MM.1S (cell line): ENCODE measurements at regions not wholly inside any gene's neighbourhood (a gene's known extent, or its start where the extent isn't known, plus 50 kb on each side); places are given as distances from the start of the nearest gene placed in this dataset.

Experiments used
- DNase-seq: peaks from one replicate; pipeline ENCODE4 v3.0.0-alpha.2; 2015
- H2AFZ ChIP-seq: fragments of 300-600 bp; sonication (generic); 2 replicates; pipeline ENCODE4 v1.6.0; 2016; ENCODE audit warnings: antibody characterized with exemption, low read length
- H3F3A ChIP-seq: fragments of 300-600 bp; sonication (generic); 2 replicates; pipeline ENCODE4 v1.6.1; 2016; ENCODE audit warnings: mild to moderate bottlenecking, antibody characterized with exemption, low read length, moderate library complexity, mixed read lengths; ENCODE audit not compliant: insufficient read depth
- H3K27ac ChIP-seq: fragments of 300-600 bp; sonication (generic); 2 replicates; pipeline ENCODE4 v1.5.1; 2016; ENCODE audit warnings: mild to moderate bottlenecking, low read length
- H3K27me3 ChIP-seq: fragments of 300-600 bp; sonication (generic); replicated peaks from 2 replicates; pipeline ENCODE4 v1.6.0; 2016; ENCODE audit warnings: low read length; ENCODE audit not compliant: insufficient read depth
- H3K36me3 ChIP-seq: fragments of 300-600 bp; sonication (generic); replicated peaks from 2 replicates; pipeline ENCODE4 v1.6.1; 2016; ENCODE audit warnings: mild to moderate bottlenecking, low read length, mixed read lengths; ENCODE audit not compliant: insufficient read depth
- H3K4me1 ChIP-seq: fragments of 300-600 bp; sonication (generic); 2 replicates; pipeline ENCODE4 v1.6.1; 2016; ENCODE audit warnings: low read length, mixed read lengths
- H3K4me2 ChIP-seq: fragments of 300-600 bp; sonication (generic); 2 replicates; pipeline ENCODE4 v1.6.0; 2016; ENCODE audit warnings: low read depth, low read length
- H3K4me3 ChIP-seq: fragments of 300-600 bp; sonication (generic); 2 replicates; pipeline ENCODE4 v1.5.1; 2016; ENCODE audit warnings: low read length, mixed read lengths
- H3K79me2 ChIP-seq: fragments of 300-600 bp; sonication (generic); 2 replicates; pipeline ENCODE4 v1.6.1; 2016; ENCODE audit warnings: mixed run types, low read length, mixed read lengths
- H3K9ac ChIP-seq: fragments of 300-600 bp; sonication (generic); 2 replicates; pipeline ENCODE4 v1.6.1; 2016; ENCODE audit warnings: low read length, mixed read lengths
- H3K9me2 ChIP-seq: fragments of 300-600 bp; sonication (generic); replicated peaks from 2 replicates; pipeline ENCODE4 v1.6.1; 2016; ENCODE audit warnings: mild to moderate bottlenecking, low read length, mixed read lengths; ENCODE audit not compliant: insufficient read depth
- H3K9me3 ChIP-seq: fragments of 300-600 bp; sonication (generic); replicated peaks from 2 replicates; pipeline ENCODE4 v1.6.1; 2016; ENCODE audit warnings: mild to moderate bottlenecking, low read length, mixed read lengths; ENCODE audit not compliant: insufficient read depth
- H4K20me1 ChIP-seq: fragments of 300-600 bp; sonication (generic); 2 replicates; pipeline ENCODE4 v1.6.1; 2016; ENCODE audit warnings: mild to moderate bottlenecking, low read length, moderate library complexity, mixed read lengths; ENCODE audit not compliant: insufficient read depth
- EZH2 ChIP-seq: fragments of 300-600 bp; sonication (generic); optimal IDR thresholded peaks from 2 replicates; pipeline ENCODE3; 2017; ENCODE audit warnings: low read depth, mild to moderate bottlenecking, antibody characterized with exemption, low read length, mixed read lengths
- EZH2phosphoT487 ChIP-seq: fragments of 300-600 bp; sonication (generic); IDR thresholded peaks from 2 replicates; pipeline ENCODE4 v1.6.1; 2018; ENCODE audit warnings: antibody characterized with exemption, low read length
- TF ChIP-seq, protein P1 (sequence below): fragments of 300-600 bp; sonication (generic); IDR thresholded peaks from 2 replicates; pipeline ENCODE4 v1.5.1; 2016; ENCODE audit warnings: antibody characterized with exemption, low read length, mixed read lengths

DNA sequence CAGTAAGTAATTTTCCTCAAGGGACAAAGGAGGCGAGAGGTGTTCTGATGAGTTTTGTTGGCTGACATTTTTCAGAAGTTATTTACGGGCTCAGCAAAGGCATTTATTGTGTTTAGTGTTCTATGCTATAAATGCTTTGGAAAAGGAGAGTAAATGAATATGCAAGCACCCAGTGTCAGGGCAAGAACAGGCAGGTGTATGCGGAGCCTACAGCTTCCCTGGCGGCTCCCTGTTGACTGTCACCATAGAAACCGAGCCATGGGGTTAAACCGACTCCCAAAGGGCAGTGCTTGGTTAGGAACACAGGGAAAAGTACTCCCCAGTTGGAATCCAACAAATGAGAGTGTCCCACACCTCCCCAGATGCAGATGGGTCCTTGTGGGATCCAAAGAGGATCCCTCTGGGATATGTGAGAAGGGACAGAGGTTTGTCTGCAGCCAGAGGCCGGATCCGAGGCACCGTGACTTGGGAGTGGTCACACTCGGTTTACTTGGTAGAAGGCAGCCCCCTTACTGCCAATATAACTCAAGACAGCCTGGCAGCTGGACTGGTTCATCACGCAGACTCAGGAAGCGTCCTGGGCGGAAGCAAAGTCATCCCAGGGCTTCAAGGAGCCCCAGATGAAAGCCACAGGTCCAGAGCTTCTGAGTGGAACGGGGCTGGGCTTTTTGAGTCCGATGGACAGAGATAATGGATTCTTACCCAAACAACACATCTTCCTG lies 329.7 kb downstream of the CTTN start:
- no peak overlapping the region for H2AFZ ChIP-seq
- TF ChIP-seq EZH2, result no peak
- TF ChIP-seq, protein P1, sequence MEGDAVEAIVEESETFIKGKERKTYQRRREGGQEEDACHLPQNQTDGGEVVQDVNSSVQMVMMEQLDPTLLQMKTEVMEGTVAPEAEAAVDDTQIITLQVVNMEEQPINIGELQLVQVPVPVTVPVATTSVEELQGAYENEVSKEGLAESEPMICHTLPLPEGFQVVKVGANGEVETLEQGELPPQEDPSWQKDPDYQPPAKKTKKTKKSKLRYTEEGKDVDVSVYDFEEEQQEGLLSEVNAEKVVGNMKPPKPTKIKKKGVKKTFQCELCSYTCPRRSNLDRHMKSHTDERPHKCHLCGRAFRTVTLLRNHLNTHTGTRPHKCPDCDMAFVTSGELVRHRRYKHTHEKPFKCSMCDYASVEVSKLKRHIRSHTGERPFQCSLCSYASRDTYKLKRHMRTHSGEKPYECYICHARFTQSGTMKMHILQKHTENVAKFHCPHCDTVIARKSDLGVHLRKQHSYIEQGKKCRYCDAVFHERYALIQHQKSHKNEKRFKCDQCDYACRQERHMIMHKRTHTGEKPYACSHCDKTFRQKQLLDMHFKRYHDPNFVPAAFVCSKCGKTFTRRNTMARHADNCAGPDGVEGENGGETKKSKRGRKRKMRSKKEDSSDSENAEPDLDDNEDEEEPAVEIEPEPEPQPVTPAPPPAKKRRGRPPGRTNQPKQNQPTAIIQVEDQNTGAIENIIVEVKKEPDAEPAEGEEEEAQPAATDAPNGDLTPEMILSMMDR, result no peak
- no peak for TF ChIP-seq EZH2phosphoT487
- no peaks in the 10 kb centered on the region for H3K4me1 ChIP-seq
- no peaks in the 10 kb centered on the region for H3K9me2 ChIP-seq
- no peaks in the 10 kb centered on the region for H3F3A ChIP-seq
- H4K20me1 ChIP-seq, result no peaks in the 10 kb centered on the region
- DNase-seq, result no peak
- H3K36me3 ChIP-seq, result no peaks in the 10 kb centered on the region
- H3K4me2 ChIP-seq, result no peak overlapping the region
- no peak overlapping the region for H3K27ac ChIP-seq
- H3K27me3 ChIP-seq, result peaks cover 86% of the 10 kb centered on the region
- no peak overlapping the region for H3K9ac ChIP-seq
- no peaks in the 10 kb centered on the region for H3K79me2 ChIP-seq
- no peak overlapping the region for H3K4me3 ChIP-seq
- no peaks in the 10 kb centered on the region for H3K9me3 ChIP-seq

DNA sequence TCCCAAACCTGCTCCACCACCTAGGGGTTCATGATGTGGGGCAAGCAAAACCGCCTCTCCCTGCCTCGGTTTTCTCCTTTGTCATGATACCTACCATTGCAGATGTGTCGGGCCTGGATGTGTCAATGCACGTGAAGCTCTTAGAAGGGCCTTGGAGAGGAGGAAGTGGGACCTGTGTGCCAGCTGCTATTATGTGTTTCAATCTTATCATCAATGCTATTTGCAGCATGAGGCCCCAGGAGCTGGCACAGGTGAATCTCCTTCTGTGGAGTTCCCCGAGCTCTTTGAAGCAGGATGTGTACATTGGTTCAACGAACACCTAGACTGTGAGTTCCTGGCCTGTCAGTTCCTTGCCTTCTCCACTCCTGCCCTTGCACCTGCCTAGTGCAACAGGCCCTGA lies 331.6 kb downstream of the CTTN start:
- Histone ChIP-seq H3K4me1 (no peaks in the 10 kb centered on the region), H3K4me2 (no peak overlapping the region), H3F3A (no peaks in the 10 kb centered on the region), H3K9ac (no peak overlapping the region), H4K20me1 (no peaks in the 10 kb centered on the region), H3K9me3 (no peaks in the 10 kb centered on the region), H3K36me3 (no peaks in the 10 kb centered on the region), H2AFZ (no peak overlapping the region), H3K27me3 (peaks cover 92% of the 10 kb centered on the region), H3K4me3 (no peak overlapping the region), H3K27ac (no peak overlapping the region), H3K9me2 (no peaks in the 10 kb centered on the region), H3K79me2 (no peaks in the 10 kb centered on the region)
- no peak for DNase-seq
- no peak for TF ChIP-seq EZH2phosphoT487
- TF ChIP-seq, protein P1, result no peak
- no peak for TF ChIP-seq EZH2

DNA sequence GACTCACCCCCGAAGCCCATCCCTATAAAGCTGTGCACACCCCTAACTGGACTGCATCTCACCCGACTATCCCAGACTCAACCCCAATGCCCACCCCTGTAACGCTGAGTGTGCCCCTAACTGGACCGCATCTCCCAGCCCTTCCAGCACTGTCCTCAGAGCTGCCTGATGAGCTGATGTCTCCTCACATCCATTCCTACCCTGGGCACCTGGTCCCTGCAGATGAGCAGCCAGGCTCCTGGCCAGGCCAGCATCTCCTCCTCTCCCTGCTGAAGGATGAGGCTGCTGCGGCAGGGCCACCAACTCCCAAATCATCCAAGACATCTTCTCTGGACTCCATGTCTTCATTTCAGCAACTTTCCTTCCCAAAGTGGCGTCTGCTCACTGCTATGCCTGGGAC lies 332.1 kb downstream of the CTTN start:
- no peak for DNase-seq
- H3K4me1 ChIP-seq, result no peaks in the 10 kb centered on the region
- H3K9me3 ChIP-seq, result no peaks in the 10 kb centered on the region
- H3K9me2 ChIP-seq, result no peaks in the 10 kb centered on the region
- H2AFZ ChIP-seq, result no peak overlapping the region
- no peaks in the 10 kb centered on the region for H3F3A ChIP-seq
- H3K27ac ChIP-seq, result no peak overlapping the region
- no peak overlapping the region for H3K4me2 ChIP-seq
- no peaks in the 10 kb centered on the region for H3K79me2 ChIP-seq
- TF ChIP-seq, protein P1, result no peak
- no peak for TF ChIP-seq EZH2
- TF ChIP-seq EZH2phosphoT487, result no peak
- peaks cover 91% of the 10 kb centered on the region for H3K27me3 ChIP-seq
- H3K4me3 ChIP-seq, result no peak overlapping the region
- H3K9ac ChIP-seq, result no peak overlapping the region
- H3K36me3 ChIP-seq, result no peaks in the 10 kb centered on the region
- H4K20me1 ChIP-seq, result no peaks in the 10 kb centered on the region
